Spleen (tissue), 11 donors: ENCODE measurements at regions not wholly inside any gene's neighbourhood (a gene's known extent, or its start where the extent isn't known, plus 50 kb on each side); places are given as distances from the start of the nearest gene placed in this dataset.

ENCODE experiments used
- DNase-seq: peaks from one replicate; pipeline ENCODE4 v3.0.0-alpha.2; 2020
- H3K27ac ChIP-seq, 8 donors: fragments of 200-600 bp; sonication (generic) in 7 of 8; 1 replicate in 4 of 8; 2 replicates in 4 of 8; pipeline versions ENCODE4 v1.5.0 to v1.8.0; 2016 to 2021; ENCODE audit warnings: inconsistent platforms in 4 of 8, mild to moderate bottlenecking in 4 of 8, moderate library complexity in 1 of 8
- H3K27me3 ChIP-seq, 7 donors: fragments of 200-600 bp; sonication (generic) in 6 of 7; replicated peaks in 1 of 7; 1 replicate in 4 of 7; 2 replicates in 3 of 7; pipeline versions ENCODE4 v1.5.0 to v1.8.0; 2016 to 2021; ENCODE audit warnings: inconsistent platforms in 3 of 7, mild to moderate bottlenecking in 1 of 7
- H3K36me3 ChIP-seq, 6 donors: fragments of 200-600 bp; sonication (generic) in 5 of 6; 1 replicate in 4 of 6; 2 replicates in 2 of 6; pipeline versions ENCODE4 v1.5.0 to v1.8.0; 2016 to 2021; ENCODE audit warnings: inconsistent platforms in 2 of 6
- H3K4me1 ChIP-seq, 6 donors: fragments of 200-600 bp; sonication (generic) in 5 of 6; 1 replicate in 3 of 6; 2 replicates in 3 of 6; pipeline versions ENCODE4 v1.5.0 to v1.8.0; 2016 to 2021; ENCODE audit warnings: inconsistent platforms in 3 of 6
- H3K4me3 ChIP-seq, 8 donors: fragments of 200-600 bp; sonication (generic) in 7 of 8; 1 replicate in 4 of 8; 2 replicates in 4 of 8; pipeline versions ENCODE4 v1.5.0 to v1.8.0; 2016 to 2021; ENCODE audit warnings: inconsistent platforms in 4 of 8, mild to moderate bottlenecking in 4 of 8, moderate library complexity in 2 of 8
- H3K9me3 ChIP-seq, 8 donors: fragments of 200-600 bp; sonication (generic) in 7 of 8; 1 replicate in 4 of 8; 2 replicates in 4 of 8; pipeline versions ENCODE4 v1.5.0 to v1.8.0; 2016 to 2021; ENCODE audit warnings: inconsistent platforms in 4 of 8
- POLR2A ChIP-seq, 3 donors: fragments of 450-650 bp; IDR thresholded peaks; one replicate each; pipeline ENCODE4 v1.5.1; 2017; ENCODE audit warnings: antibody characterized with exemption in 3 of 3, mild to moderate bottlenecking in 1 of 3
- POLR2AphosphoS5 ChIP-seq, 3 donors: sonication (generic); formaldehyde crosslinking; IDR thresholded peaks; one replicate each; pipeline ENCODE4 v1.5.1; 2017; ENCODE audit warnings: antibody characterized with exemption in 3 of 3
- WGBS, 5 donors: extraction: QIAGEN DNeasy Blood & Tissue Kit in 3 of 5; methylation state at CpG; one replicate each; pipeline versions ENCODE4 v1.1.5 to v1.1.7; 2013 to 2018; 5-methylcytosine and 5-hydroxymethylcytosine counted together
- intact Hi-C: fragments of 100-400 bp; cut with DNase I; formaldehyde crosslinking; loops from one replicate; pipeline ENCODE4 v1.15.0; 2023; ENCODE audit warnings: low total_unique reads
- TF ChIP-seq, protein P1 (sequence below), 11 experiments: fragments of 200-600 bp in 7 of 11; fragments of 450-650 bp in 4 of 11; sonication (generic) in 4 of 11; IDR thresholded peaks in 8 of 11; conservative IDR thresholded peaks in 3 of 11; 1 replicate in 7 of 11; 2 replicates in 4 of 11; pipeline versions ENCODE4 v1.4.0 to v1.8.0; 2016 to 2021; ENCODE audit warnings: antibody characterized with exemption in 11 of 11, inconsistent platforms in 4 of 11, mild to moderate bottlenecking in 1 of 11
- donor health status: healthy with polysubstance abuse.
- donor health status: DM: no; HTN: no; CAD: no; lungs with moderate emphysema.
- donor health status: DM: no; HTN: no; CAD: no.
- donor health status: Bipolar disorder and iron deficiency.
- donor health status: healthy.
- donor health status: DM: no; HTN: no; CAD: no.
- donor health status: DM: yes; HTN: yes; CAD: no.

DNA sequence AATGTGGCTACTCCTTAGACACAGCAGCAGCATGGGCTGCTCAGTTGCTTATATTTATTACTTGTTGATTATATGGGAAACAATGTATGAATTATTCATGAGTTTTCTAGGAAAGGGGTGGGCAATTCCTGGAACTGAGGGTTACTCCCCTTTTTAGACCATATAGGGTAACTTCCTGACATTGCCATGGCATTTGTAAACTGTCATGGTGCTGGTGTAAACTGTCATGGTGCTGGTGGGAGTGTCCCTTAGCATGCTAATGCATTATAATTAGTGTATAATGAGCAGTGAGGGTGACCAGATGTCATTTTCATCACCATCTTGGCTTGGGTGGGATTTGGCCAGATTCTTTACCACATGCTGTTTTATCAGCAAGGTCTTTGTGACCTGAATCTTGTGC, 734.6 kb upstream of the PTPRD start:
- TF ChIP-seq POLR2A (IDR thresholded peaks at IDR 0.05) (no peak), POLR2AphosphoS5 (IDR thresholded peaks at IDR 0.05) (no peak)
- TF ChIP-seq, protein P1, sequence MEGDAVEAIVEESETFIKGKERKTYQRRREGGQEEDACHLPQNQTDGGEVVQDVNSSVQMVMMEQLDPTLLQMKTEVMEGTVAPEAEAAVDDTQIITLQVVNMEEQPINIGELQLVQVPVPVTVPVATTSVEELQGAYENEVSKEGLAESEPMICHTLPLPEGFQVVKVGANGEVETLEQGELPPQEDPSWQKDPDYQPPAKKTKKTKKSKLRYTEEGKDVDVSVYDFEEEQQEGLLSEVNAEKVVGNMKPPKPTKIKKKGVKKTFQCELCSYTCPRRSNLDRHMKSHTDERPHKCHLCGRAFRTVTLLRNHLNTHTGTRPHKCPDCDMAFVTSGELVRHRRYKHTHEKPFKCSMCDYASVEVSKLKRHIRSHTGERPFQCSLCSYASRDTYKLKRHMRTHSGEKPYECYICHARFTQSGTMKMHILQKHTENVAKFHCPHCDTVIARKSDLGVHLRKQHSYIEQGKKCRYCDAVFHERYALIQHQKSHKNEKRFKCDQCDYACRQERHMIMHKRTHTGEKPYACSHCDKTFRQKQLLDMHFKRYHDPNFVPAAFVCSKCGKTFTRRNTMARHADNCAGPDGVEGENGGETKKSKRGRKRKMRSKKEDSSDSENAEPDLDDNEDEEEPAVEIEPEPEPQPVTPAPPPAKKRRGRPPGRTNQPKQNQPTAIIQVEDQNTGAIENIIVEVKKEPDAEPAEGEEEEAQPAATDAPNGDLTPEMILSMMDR (IDR thresholded peaks at IDR 0.05 in 8 of 11, conservative IDR thresholded peaks at IDR 0.05 in 3 of 11) = no peak
- no peak overlapping the region for H3K4me3 ChIP-seq
- DNase-seq = no peak
- intact Hi-C loops = no loop called here
- H3K27me3 ChIP-seq = no peaks in the 10 kb centered on the region
- H3K9me3 ChIP-seq = peaks cover 0 to 10% (median 7%) of the 10 kb centered on the region in 8 donors
- H3K27ac ChIP-seq = no peak overlapping the region
- H3K4me1 ChIP-seq = no peaks in the 10 kb centered on the region
- no peaks in the 10 kb centered on the region for H3K36me3 ChIP-seq

DNA sequence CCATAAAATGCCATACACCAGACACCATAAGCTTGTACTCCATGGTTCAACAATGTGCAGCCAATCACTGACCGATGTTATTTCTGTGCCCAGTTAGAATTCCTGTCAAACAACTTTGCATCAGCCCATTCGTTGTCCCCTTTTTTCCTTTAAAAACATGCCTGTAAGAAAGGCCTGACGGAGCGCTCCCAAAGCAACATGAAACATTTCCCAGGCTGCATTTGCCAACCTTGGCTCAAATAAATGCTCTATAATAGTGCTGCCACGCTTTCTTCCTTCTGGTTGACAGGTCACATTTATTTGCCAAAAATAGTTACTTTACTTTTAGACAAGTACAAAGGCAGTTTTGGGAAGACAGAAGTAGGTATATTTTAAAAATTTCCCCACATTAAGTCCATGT, 735.6 kb upstream of the PTPRD start:
- intact Hi-C loops = no loop called here

DNA sequence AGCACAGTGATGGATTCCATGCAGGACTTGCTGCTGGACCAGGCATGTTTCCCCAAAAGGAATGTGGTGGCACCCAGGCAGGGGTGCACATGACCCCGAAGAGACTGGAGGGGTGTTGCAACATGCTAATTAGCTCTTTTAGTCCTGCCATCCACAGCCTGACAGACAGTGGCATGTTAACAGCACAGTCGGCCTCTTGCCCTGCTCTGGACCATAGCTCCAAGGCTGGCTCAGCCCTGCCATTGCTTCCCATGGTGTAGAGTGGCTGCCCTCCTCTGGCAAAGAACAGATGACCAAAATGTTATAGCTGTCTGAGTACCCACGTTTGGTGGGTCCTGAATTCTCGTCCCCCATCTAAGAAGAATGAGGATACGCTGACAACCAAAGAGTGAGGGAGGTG, 736.4 kb upstream of the PTPRD start:
- Histone ChIP-seq H3K27me3 (no peaks in the 10 kb centered on the region), H3K27ac (no peak overlapping the region), H3K36me3 (no peaks in the 10 kb centered on the region), H3K4me3 (no peak overlapping the region), H3K9me3 (peaks cover 0 to 10% (median 7%) of the 10 kb centered on the region in 8 donors), H3K4me1 (no peaks in the 10 kb centered on the region)
- intact Hi-C loops = no loop called here
- WGBS, 5 donors = 77 to 82% (median 81%) methylated on average over 5 of the region's 5 CpGs
- no peak for DNase-seq
- TF ChIP-seq, protein P1 (IDR thresholded peaks at IDR 0.05 in 8 of 11, conservative IDR thresholded peaks at IDR 0.05 in 3 of 11) = no peak
- TF ChIP-seq POLR2AphosphoS5 (IDR thresholded peaks at IDR 0.05) (no peak), POLR2A (IDR thresholded peaks at IDR 0.05) (no peak)

More for the DNA sequence above, 735.6 kb upstream of the PTPRD start:
- Histone ChIP-seq H3K9me3 (peaks cover 0 to 10% (median 7%) of the 10 kb centered on the region in 8 donors), H3K36me3 (no peaks in the 10 kb centered on the region), H3K4me3 (no peak overlapping the region), H3K27ac (no peak overlapping the region), H3K4me1 (no peaks in the 10 kb centered on the region), H3K27me3 (no peaks in the 10 kb centered on the region)
- 77 to 90% (median 85%) methylated on average over 5 of the region's 5 CpGs for WGBS, 5 donors
- DNase-seq = no peak
- no peak for TF ChIP-seq POLR2A (IDR thresholded peaks at IDR 0.05)
- TF ChIP-seq, protein P1 (IDR thresholded peaks at IDR 0.05 in 8 of 11, conservative IDR thresholded peaks at IDR 0.05 in 3 of 11) = no peak
- TF ChIP-seq POLR2AphosphoS5 (IDR thresholded peaks at IDR 0.05) = no peak

DNA sequence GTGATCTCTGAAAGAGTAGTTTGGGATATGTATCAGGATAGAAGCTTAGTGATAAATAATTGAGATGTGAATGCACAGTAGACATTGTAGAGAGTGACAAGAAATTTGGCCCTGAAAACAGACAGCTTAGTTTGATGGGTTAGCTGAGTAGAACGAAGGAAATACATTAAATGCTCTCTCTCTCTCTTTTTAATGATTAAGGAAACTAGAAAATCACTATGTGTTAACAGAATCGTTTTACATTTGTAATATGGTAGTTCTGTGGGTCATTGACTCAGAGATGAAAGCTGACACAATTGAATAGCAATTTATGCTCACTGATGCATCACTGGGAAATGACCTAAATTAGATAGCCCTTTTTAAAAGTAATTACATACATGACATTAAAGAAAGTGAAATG, 739.8 kb upstream of the PTPRD start:
- Histone ChIP-seq H3K4me1 (no peaks in the 10 kb centered on the region), H3K9me3 (peaks cover 0 to 10% (median 7%) of the 10 kb centered on the region in 8 donors), H3K36me3 (no peaks in the 10 kb centered on the region), H3K27ac (no peak overlapping the region), H3K27me3 (no peaks in the 10 kb centered on the region), H3K4me3 (no peak overlapping the region)
- DNase-seq = no peak
- no peak for TF ChIP-seq POLR2A (IDR thresholded peaks at IDR 0.05)
- no peak for TF ChIP-seq POLR2AphosphoS5 (IDR thresholded peaks at IDR 0.05)
- TF ChIP-seq, protein P1 (IDR thresholded peaks at IDR 0.05 in 8 of 11, conservative IDR thresholded peaks at IDR 0.05 in 3 of 11) = no peak
- 48 to 67% (median 52%) methylated on average over 2 of the region's 2 CpGs for WGBS, 5 donors
- intact Hi-C loops = no loop called here
